Gastroesophageal sphincter (tissue), 3 donors: ENCODE measurements at regions not wholly inside any gene's neighbourhood (a gene's known extent, or its start where the extent isn't known, plus 50 kb on each side); places are given as distances from the start of the nearest gene placed in this dataset.

Experiments used
- POLR2A ChIP-seq, 2 donors: fragments of 450-650 bp; IDR thresholded peaks; one replicate each; pipeline ENCODE4 v1.6.1; 2017; ENCODE audit warnings: antibody characterized with exemption in 2 of 2, mild to moderate bottlenecking in 2 of 2, moderate library complexity in 1 of 2
- TF ChIP-seq, protein P1 (sequence below), 4 experiments: fragments of 200-600 bp in 2 of 4; fragments of 450-650 bp in 2 of 4; sonication (generic) in 1 of 4; IDR thresholded peaks; one replicate each; pipeline ENCODE4 v1.5.1; 2017 to 2019; ENCODE audit warnings: antibody characterized with exemption in 4 of 4, mild to moderate bottlenecking in 2 of 4, moderate library complexity in 2 of 4

DNA sequence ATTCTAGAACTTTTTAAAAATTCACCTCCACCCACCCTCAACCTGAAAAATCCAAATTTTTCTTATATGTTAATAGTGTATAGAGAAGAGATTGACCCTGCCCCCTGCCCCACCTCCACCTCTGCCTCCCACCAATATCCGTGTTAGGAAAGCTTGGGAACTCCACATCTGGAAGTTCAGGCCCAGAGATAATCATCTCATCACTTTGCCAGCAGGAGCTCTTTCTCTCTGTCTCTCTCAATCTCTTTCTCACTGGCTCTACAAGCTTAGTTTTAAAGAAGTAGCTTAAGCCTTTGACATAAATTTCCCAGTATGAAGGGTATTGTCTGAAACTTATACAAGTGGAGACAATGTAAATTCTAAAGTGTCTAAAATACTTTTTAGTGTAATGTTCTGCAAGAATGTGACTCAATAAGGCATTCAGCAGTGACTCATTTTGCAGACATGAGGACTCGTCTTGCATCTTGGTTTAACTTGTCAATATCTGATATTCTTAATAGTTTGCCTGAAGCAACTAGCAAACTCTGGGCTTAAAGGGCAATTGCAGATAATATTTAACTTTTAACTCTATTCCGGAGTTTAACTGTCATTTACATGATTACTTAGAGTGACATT is 299.8 kb upstream of the EPHA3 start:
- TF ChIP-seq, protein P1, sequence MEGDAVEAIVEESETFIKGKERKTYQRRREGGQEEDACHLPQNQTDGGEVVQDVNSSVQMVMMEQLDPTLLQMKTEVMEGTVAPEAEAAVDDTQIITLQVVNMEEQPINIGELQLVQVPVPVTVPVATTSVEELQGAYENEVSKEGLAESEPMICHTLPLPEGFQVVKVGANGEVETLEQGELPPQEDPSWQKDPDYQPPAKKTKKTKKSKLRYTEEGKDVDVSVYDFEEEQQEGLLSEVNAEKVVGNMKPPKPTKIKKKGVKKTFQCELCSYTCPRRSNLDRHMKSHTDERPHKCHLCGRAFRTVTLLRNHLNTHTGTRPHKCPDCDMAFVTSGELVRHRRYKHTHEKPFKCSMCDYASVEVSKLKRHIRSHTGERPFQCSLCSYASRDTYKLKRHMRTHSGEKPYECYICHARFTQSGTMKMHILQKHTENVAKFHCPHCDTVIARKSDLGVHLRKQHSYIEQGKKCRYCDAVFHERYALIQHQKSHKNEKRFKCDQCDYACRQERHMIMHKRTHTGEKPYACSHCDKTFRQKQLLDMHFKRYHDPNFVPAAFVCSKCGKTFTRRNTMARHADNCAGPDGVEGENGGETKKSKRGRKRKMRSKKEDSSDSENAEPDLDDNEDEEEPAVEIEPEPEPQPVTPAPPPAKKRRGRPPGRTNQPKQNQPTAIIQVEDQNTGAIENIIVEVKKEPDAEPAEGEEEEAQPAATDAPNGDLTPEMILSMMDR (IDR thresholded peaks at IDR 0.05) = no peak
- TF ChIP-seq POLR2A (IDR thresholded peaks at IDR 0.05) = no peak
